NOMO-1 (cell line): ENCODE measurements at regions not wholly inside any gene's neighbourhood (a gene's known extent, or its start where the extent isn't known, plus 50 kb on each side); places are given as distances from the start of the nearest gene placed in this dataset.
"Not testable (repeated sequence)": the region's sequence is repeated elsewhere in the genome, so short reads cannot be mapped to it uniquely, and the experiment has no call there.

ENCODE experiments used
- DNase-seq, 2 experiments: peaks; one replicate each; lab custom pipeline; 2025; ENCODE audit not compliant: unreplicated experiment in 2 of 2; lab: John Stamatoyannopoulos, UW

DNA sequence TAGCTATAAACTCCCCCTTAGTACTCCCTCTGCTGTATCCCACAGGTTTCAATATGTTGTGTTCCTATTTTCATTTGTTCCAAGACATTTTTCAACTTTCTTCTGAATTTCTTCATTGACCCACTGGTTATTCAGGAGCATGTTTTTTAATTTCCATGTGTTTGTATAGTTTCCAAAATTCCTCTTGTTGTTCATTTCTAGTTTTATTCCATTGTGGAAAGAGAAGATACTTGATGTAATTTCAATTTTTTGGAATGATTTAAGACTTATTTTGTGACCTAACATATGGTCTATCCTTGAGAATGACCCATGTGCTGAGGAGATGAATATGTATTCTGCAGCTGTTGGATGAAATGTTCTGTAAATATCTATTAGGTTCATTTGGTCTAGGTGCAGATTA lies 497.2 kb downstream of the BCKDHB start:
- no peak for DNase-seq

DNA sequence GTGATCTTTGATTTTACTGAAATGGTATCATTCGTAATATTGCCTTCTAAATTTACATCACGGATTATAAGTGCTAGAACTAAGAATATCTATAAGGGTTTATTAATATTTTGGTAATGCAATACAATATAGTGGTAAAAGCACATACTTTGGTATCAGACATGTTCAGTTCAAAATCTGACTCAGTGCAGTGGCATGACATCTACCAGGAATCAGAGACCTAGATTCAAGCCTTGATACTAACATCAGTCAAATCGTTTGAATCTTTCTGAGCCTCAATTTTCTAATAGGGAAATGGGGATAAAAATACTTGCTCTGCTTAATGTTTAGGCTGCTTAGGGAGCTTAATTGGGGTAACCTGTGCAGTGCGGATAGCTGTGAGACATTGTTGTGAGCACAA lies 488.0 kb downstream of the BCKDHB start:
- DNase-seq: no peak

DNA sequence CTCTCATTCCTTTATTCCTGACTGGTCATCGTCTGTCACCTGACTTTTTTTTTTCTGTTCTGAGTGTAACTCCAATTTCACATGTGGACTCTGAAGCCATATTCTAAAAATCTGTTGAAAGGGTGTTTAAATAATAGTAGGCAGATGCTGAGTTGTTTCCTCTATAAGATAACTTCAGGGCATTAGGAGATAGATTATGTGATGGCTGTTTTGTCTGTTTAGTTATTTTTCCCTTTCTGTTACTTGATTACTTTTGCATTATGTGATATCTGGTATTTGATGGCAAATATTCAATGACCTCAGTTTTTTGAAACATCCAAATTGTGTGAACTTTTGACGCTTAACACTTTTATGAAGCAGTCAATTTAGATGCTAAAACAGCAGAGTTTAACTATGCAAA lies 486.0 kb downstream of the BCKDHB start:
- DNase-seq: no peak

DNA sequence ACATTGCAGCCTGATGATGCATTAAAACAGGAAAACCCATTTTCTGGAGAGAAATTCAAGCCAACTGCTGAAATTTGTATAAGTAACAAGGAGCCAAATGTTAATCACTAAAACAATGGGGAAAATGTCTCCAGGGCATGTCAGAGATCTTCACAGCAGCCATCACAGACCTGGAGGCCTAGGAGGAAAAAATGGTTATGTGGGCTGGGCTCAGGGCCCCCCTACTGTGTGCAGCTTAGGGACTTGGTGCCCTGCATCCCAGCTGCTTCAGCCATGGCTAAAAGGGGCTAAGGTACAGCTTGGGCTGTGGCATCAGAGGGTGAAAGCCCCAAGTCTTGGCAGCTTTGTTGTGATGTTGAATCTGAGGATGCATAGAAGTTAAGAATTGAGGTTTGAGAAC lies 479.8 kb downstream of the BCKDHB start:
- DNase-seq: no peak

DNA sequence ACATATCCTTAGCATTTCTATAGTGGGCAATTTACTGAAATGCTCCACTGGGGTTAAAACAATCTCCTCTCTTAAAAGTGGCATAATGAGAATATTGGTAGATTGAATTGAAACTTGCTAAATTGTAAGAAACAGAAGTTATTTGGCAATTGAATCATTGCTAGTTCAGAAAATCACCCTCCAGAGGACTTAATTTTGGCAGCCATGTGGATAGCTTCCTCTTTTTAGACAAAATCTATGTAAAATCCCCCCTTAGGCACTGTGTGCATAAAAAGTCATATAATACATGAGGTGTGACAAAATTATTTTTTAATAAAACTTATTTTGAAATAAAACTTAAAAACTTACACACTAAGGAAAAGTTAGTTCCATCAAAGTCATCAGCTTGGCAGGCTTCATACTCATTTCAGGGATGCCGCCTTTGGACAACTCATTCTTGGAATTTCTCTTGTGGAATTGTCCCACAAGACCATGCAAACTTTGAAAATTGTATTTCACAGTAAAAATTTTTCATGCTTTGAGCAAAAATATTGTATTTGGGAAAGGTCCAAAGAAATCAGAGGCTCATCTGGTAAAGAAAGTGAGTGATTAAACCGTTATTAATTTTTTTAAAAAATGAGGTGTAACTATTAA lies 473.0 kb downstream of the BCKDHB start:
- DNase-seq: no peak

DNA sequence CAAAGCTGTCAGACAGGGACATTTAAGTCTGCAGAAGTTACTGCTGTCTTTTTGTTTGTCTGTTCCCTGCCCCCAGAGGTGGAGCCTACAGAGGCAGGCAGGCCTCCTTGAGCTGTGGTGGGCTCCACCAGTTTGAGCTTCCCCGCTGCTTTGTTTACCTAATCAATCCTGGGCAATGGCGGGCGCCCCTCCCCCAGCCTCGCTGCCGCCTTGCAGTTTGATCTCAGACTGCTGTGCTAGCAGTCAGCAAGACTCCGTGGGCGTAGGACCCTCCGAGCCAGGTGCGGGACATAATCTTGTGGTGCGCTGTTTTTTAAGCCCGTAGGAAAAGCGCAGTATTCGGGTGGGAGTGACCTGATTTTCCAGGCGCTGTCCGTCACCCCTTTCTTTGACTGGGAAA lies 466.8 kb downstream of the BCKDHB start:
- DNase-seq: not testable (repeated sequence)

DNA sequence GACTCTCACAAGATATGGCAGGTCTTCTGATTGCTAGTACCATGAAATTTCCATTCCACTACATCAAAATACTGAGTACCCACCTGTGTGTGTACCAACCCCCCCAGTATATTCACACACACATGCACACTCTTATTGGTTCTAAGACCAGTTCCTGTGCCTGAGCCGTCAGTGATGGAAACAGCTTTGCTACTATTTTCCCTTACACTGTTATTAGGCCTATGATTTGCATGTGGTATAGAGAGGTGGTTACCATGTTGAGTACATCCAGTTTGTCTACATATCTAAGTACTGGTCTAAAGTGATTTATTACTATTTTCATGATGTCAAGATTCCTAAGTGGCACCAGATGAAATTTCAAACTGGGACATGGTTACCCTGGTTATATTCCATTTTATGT lies 459.9 kb downstream of the BCKDHB start:
- DNase-seq: no peak

DNA sequence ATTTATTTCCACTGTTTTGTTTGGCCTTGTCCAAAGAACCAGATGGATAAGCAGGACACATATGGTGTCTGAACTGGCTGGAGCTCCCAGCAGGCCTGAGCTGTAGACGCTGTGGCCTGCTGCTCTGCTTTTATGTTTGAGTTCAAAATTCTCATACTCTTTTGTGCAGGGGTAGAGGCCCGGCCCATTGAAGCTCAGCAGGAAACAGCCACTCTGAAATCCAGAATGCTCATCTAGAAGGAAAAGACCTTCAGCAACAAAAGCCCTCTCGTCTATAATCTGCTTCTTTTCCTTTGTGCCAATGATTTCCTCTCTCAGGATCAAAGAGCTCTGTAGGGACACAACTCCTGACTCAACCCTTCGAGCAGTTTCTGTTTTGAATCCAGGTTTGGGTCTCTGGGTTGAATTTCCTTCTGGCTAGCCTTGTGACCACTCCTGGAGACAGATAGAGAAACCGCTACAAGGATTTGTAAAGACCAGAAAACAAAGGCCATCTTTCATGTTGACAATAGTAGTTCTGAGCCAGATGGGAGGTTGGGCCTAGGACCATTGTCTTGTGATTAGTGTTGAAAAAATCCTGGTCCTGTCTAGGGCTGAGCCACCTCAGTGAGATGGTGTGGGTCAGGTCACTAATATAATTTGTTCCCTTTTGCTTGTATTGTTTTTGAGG lies 446.7 kb downstream of the BCKDHB start:
- DNase-seq: no peak

DNA sequence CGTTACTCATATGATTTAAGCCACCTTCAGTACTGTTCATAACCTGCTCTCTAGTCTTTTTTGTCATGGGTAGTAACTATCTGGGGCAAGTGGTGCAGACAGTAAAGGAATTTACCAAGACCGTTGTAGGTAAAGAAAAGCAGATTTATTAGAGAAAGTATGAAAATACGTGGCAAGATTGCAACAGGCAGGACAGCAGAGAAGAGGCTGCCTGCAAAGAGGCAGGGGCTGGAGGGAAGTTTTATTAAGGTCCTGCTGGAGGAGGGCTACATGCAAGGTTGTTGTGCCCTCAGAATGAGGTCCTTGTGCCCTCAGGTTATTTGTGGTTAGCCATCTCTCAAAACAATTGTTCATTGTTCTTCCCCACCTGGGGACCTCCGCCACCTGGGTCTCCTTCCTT lies 444.3 kb downstream of the BCKDHB start:
- no peak for DNase-seq

DNA sequence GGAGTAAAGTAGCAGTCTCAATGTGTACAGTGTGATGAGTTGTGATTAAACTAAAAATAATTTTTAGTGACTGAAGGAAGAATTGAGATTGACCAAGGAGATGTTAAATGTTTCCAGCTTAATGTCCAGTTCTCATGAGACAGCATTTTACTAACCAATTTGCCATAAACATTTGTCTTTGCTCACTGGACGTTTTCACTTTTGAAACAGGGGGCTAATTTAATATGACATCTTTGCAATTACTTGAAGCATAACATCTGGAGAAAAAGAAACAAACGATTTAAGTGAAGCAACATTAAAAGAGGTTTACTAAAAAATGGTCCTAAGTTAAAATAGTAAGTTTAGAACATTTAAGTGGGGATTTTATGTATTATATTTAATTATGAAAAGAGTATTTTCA lies 443.8 kb downstream of the BCKDHB start:
- no peak for DNase-seq

DNA sequence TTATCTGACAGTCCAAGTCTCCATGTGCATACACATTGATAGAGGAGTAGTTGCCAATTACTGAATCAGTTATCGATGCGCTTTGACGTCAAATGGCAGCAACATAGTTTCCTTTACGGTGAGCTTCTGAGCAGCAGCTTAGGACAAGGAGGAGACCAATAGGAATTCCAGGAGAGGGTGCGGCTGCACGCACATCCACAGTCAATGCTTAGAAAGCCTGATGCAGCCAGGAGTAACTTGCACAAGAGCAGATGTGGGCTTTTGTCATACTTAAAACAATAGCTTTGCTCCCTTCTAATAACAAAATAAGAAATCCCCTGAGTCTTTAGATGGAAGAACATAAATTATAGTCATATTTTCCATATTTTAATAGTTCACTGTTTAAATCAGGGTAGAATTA lies 442.1 kb downstream of the BCKDHB start:
- DNase-seq: no peak

DNA sequence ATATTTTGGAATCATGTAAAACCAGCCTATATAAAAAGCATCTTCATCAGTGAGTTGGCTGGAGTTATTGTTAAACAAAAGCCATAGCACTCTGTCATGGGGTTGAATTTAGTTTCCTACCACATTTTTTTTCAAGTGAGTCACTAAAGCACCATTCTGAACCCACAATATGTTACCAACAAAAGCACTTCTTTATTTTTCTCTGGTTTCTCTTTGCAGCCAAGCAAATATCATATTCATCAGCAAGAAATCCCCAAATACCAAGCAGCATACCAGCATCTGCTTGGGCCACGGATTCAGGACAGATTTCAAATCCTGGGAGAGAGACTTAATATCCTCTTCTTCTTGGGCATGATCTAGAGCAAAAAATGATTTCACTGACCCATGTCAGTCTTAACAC lies 441.4 kb downstream of the BCKDHB start:
- no peak for DNase-seq

DNA sequence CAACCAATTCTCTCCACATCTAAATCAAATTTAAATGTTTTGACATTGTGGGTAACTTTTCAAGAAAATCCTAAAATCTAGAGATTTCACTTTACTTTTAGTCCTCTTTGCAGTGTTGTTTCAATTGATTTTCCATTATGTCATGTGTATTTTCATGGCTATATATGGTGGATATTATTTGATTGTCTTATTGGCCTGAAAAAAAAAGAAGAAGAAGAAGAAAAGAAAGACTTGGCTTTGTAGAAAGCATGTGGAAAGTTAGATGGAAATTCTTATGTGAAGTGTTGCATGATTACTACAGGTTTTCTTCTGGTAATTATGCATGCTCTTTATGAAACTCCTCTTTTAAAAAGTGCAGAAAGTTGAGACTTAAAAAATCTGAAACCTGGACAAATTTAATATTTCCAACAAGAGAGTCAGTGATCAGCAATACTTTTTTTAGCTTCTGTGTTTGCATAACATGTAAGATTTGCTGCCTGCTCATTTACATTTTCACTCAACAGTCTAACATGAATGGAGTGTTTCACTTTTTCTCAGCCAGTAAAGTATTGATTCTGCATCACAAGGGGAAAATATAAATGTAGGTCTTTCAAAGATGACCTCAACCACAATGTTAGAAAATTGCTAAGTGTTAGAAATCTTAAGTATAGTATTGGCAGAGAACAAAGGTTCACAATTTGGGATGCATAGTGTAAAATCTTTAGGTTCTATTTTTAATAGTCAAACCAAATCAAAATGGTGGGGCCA lies 438.7 kb downstream of the BCKDHB start:
- no peak for DNase-seq

DNA sequence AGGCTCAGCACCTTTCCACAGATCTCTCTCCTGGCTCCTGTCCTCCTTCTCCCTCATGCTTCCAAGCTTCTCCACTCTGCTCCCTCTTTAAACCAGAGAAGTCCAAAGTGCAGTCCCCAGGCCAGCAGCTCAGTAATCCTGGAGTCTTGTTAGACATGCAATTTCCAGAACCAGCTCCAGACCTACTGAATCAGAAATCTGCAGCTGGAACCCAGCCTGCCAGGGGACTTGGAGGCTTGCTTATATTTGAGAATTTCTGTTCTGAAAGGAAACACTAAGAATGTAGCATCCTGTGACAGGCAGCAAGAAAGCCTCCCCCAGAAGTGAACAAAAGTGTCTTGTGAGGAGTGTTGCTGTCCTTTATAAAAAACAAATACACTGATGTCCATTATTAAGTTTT lies 438.1 kb downstream of the BCKDHB start:
- no peak for DNase-seq

DNA sequence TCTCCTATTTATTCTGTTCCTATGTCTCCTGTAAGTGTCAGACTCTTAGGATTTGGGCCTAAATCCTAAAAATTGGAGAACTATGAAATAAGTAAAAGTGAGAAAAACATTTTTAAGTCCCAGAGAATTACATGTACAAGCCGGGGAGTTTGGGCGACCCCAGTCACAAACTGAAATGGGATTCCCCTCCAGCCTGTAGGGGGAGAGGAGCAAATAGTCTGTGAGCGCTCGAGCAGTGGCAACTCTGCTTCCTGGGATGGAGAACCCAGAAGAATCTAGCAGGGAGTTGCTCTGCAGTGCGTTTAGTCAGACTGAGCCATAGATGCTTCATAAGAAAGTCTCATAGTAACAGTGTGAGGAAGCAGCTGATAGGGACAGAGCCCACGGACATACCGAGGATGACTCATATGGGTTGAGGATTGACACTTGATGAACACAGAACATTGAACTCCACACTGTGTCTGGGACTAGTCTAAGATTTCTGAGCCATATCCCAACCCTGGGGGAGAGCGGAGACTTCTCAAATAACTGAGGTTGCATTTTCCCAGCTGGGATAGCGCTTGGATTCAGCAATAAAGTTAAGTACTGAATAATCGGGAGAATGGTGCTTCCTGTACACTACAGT lies 437.2 kb downstream of the BCKDHB start:
- DNase-seq: no peak

DNA sequence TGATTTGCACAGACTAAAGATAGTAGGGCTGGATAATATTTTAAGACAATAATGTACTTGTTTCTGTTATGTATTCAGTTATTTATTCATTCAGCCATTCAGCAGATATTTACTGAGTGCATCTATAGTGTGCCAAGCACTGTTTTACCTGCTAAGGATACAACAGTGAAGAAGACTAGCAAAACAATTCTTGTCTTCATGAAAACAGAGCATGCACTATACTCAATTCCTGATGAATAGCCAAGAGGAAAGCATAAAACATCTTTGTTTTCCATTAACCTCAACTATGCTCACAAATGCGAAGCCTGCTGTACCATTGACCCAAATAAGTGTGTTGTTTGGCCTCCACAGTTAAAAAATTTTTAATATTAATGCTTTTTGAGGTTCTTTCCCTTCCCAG lies 436.7 kb downstream of the BCKDHB start:
- no peak for DNase-seq

DNA sequence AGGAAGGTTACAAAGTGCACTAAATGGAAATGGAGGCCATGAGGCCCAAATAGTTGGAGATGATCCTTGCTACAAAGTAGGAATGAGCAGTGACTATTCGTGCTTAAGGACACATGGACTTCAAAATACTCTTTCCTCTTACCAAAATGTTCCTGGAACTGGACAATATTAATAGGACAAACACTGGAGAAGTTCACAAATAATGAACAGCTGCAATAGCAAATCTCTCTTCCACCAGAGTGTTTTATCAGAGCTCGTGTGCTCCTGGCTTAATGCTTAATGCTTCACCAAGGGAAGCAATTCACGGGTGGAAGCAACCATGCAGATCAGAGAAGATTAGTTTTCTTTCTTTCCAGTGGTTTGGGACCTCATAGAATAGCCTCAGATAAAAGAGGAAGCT lies 435.4 kb downstream of the BCKDHB start:
- no peak for DNase-seq

DNA sequence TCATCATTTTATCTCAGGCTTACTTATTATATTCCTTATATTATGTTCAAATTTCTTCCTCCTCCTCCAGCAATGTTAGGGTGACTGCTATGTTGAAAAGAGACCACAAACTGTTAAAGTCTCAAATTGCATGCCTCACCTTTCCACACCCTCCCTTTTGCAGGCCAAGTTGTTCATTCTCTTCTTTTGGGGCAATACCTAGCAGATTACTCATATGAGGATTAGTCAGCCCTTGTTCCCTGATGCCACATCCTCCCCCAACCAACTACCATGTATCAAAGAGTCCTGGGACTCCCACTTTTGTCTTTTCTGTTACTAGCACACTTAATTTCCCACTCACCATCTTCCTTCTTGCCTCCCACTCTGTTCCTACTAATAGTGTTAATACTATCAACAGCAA lies 434.7 kb downstream of the BCKDHB start:
- no peak for DNase-seq

DNA sequence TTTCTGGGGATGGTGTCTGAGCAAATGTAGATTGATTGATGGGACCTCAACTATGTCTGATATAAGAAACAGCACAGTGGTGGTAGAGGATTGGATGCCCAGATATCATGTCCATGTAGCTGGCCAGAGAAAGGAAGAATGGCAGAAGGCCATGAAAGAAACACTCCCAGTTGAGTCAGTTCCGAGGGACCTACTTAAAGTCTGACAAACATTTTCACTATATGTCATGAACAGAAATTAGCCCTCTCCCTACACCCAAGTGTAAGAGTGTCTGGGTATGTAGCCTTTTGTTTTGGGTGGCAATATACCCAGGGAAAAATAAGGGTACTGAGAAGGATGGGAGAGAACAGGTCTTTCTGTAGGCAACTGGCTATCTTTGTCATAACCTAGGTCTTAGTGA lies 434.2 kb downstream of the BCKDHB start:
- no peak for DNase-seq

DNA sequence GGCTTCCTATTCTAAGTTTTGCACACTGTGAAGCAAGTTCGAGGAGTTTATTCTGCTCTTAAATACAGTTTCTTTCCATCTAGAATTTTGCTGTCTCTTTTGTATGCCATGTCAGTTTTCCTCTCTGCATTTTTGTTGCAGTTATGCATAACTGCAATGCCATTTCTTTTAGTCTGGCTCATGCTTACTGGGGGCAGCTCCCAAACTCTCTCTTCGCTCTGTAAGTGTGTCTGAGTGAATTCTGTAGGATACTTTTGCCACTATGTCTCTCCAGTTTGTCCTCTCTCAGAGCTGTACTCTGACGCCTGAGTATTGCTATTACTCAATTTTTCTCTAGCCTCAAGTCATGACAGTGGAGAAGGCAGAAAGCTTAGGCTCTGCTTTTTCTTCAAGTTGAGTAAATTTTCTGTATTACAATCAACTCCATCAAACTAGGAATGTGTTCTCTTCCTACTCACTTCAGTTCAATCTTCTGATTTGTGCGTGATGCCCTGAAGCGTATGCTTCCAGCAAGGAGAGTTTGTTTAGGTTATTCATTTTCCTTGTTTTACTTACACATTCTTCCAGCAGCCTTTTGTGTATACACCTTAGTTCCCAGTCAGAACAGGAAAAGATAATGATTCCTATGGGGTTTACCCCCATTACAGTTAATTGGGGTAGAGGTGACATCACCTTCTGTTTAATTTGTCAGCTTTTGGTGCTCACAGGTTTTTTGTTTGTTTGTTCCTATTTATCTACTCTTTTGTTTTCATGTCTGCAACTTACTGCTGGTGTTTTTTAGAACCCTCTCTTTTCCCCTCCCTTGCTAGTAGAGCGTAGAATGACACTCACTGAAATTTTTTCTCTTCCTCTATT lies 430.9 kb downstream of the BCKDHB start:
- no peak for DNase-seq
